ENCODE measurements at regions not wholly inside any gene's neighbourhood (a gene's known extent, or its start where the extent isn't known, plus 50 kb on each side); places are given as distances from the start of the nearest gene placed in this dataset.

GRCh38 chr14:98185036-98185435, 1087.0 kb downstream of the BCL11B start:
- Histone ChIP-seq H2AFZ (ENCODE audit: low read length) (no peak overlapping the region), H3K4me2 (ENCODE audit: low read depth, low read length) (no peak overlapping the region), H4K20me1 (ENCODE audit: insufficient read depth, low read length) (no peaks in the 10 kb centered on the region), H3K27ac (ENCODE audit: extremely low read length, insufficient read depth, low read length) (no peak overlapping the region), H3K4me1 (ENCODE audit: insufficient read depth, low read length) (no peaks in the 10 kb centered on the region), H3K9me3 (ENCODE audit: low read length) (peaks cover 46% of the 10 kb centered on the region), H3K27me3 (ENCODE audit: control insufficient read depth in 1 of 2, insufficient read depth in 2 of 2, low read length in 2 of 2) (no peaks in the 10 kb centered on the region), H3K9ac (ENCODE audit: insufficient read depth, low read depth, low read length) (no peak overlapping the region), H3K36me3 (replicated peaks in 1 of 2; ENCODE audit: control insufficient read depth in 1 of 2, insufficient read depth in 2 of 2, low read length in 2 of 2) (no peaks in the 10 kb centered on the region), H3K4me3 (replicated peaks in 1 of 3; ENCODE audit: insufficient read depth in 1 of 3, low read depth in 2 of 3, low read length in 3 of 3) (no peak overlapping the region), H3K79me2 (ENCODE audit: insufficient read depth, low read length) (no peaks in the 10 kb centered on the region)
- BruUV-seq (replicated peaks), result no TSS peak
- FAIRE-seq, result no peak
- no peak for DNase-seq (ENCODE audit: low spot score)
- ChIA-PET POLR2A (no interaction called here), CTCF (ENCODE audit: low intra/inter-chr PET ratio, low total read pairs) (no interaction called here)
- in situ Hi-C loops (cut with HindIII; ENCODE audit: extremely low pct_ligation_motif_present, low pct_unique_long_range_greater_than_20kb), result no loop called here
- intact Hi-C loops (cut with micrococcal nuclease; ENCODE audit: unreplicated experiment), result no loop called here
- no peak for ATAC-seq
- 0% methylated on average over 8 of the region's 8 CpGs for WGBS (ENCODE audit: low lambda C conversion rate)
- TF ChIP-seq, protein P1, sequence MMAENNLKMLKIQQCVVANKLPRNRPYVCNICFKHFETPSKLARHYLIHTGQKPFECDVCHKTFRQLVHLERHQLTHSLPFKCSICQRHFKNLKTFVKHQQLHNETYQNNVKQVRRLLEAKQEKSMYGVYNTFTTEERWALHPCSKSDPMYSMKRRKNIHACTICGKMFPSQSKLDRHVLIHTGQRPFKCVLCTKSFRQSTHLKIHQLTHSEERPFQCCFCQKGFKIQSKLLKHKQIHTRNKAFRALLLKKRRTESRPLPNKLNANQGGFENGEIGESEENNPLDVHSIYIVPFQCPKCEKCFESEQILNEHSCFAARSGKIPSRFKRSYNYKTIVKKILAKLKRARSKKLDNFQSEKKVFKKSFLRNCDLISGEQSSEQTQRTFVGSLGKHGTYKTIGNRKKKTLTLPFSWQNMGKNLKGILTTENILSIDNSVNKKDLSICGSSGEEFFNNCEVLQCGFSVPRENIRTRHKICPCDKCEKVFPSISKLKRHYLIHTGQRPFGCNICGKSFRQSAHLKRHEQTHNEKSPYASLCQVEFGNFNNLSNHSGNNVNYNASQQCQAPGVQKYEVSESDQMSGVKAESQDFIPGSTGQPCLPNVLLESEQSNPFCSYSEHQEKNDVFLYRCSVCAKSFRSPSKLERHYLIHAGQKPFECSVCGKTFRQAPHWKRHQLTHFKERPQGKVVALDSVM (CRISPR knock-in tag; IDR thresholded peaks at IDR 0.05), result no peak
- TF ChIP-seq KDM1A (CRISPR knock-in tag; IDR thresholded peaks at IDR 0.05), result no peak
- TF ChIP-seq SRY (CRISPR knock-in tag; IDR thresholded peaks at IDR 0.05), result no peak
- TF ChIP-seq ZNF598 (CRISPR knock-in tag; IDR thresholded peaks at IDR 0.05; ENCODE audit: borderline replicate concordance), result no peak
- no peak for TF ChIP-seq CENPX (CRISPR knock-in tag; IDR thresholded peaks at IDR 0.05)
- no peak for TF ChIP-seq KIAA2018 (CRISPR knock-in tag; IDR thresholded peaks at IDR 0.05; ENCODE audit: borderline replicate concordance)
- TF ChIP-seq ZNF34 (CRISPR knock-in tag; IDR thresholded peaks at IDR 0.05; ENCODE audit: borderline replicate concordance), result no peak
- no peak for TF ChIP-seq U2AF2 (IDR thresholded peaks at IDR 0.05; ENCODE audit: low read depth, low read length)
- TF ChIP-seq RAD51 (IDR thresholded peaks at IDR 0.05; ENCODE audit: borderline replicate concordance), result no peak
- TF ChIP-seq, protein P2, sequence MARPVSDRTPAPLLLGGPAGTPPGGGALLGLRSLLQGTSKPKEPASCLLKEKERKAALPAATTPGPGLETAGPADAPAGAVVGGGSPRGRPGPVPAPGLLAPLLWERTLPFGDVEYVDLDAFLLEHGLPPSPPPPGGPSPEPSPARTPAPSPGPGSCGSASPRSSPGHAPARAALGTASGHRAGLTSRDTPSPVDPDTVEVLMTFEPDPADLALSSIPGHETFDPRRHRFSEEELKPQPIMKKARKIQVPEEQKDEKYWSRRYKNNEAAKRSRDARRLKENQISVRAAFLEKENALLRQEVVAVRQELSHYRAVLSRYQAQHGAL (CRISPR knock-in tag; IDR thresholded peaks at IDR 0.05; ENCODE audit: not compliant biosample characterization), result no peak
- no peak for TF ChIP-seq MATR3 (CRISPR knock-in tag; IDR thresholded peaks at IDR 0.05)
- TF ChIP-seq, protein P3, sequence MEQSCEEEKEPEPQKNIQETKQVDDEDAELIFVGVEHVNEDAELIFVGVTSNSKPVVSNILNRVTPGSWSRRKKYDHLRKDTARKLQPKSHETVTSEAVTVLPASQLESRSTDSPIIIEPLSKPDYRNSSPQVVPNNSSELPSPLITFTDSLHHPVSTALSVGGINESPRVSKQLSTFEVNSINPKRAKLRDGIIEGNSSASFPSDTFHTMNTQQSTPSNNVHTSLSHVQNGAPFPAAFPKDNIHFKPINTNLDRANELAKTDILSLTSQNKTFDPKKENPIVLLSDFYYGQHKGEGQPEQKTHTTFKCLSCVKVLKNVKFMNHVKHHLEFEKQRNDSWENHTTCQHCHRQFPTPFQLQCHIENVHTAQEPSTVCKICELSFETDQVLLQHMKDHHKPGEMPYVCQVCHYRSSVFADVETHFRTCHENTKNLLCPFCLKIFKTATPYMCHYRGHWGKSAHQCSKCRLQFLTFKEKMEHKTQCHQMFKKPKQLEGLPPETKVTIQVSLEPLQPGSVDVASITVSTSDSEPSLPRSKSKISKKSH (CRISPR knock-in tag; IDR thresholded peaks at IDR 0.05; ENCODE audit: borderline replicate concordance), result no peak
- no peak for TF ChIP-seq SNAPC2 (CRISPR knock-in tag; IDR thresholded peaks at IDR 0.05)
- TF ChIP-seq ZNF501 (CRISPR knock-in tag; IDR thresholded peaks at IDR 0.05), result no peak

Measured in HepG2 (cell line).